ENCODE measurements at regions not wholly inside any gene's neighbourhood (a gene's known extent, or its start where the extent isn't known, plus 50 kb on each side); places are given as distances from the start of the nearest gene placed in this dataset.

- Histone ChIP-seq H3F3A (replicated peaks; ENCODE audit: insufficient read depth) (no peaks in the 10 kb centered on the region), H3K9me3 (no peaks in the 10 kb centered on the region), H3K9ac (no peak overlapping the region), H3K36me3 (replicated peaks in 1 of 2; ENCODE audit: control insufficient read depth in 1 of 2, insufficient read depth in 2 of 2, low read length in 1 of 2) (no peaks in the 10 kb centered on the region), H3K4me2 (no peak overlapping the region), H3K4me3 (ENCODE audit: low read depth in 2 of 2, low read length in 1 of 2) (no peak overlapping the region), H2AFZ (ENCODE audit: low read depth) (no peak overlapping the region), H3K4me1 (ENCODE audit: control insufficient read depth in 1 of 2, insufficient read depth in 2 of 2, low read depth in 1 of 2, low read length in 1 of 2) (no peaks in the 10 kb centered on the region), H4K20me1 (ENCODE audit: insufficient read depth) (no peaks in the 10 kb centered on the region), H3K9me2 (no peaks in the 10 kb centered on the region), H3K27ac (ENCODE audit: low read depth in 2 of 2, low read length in 1 of 2) (no peak overlapping the region), H3K79me2 (ENCODE audit: insufficient read depth) (no peaks in the 10 kb centered on the region), H3K27me3 (ENCODE audit: insufficient read depth) (peaks cover 46% of the 10 kb centered on the region)
- ChIA-PET POLR2A (no interaction called here), CTCF (no interaction called here)
- no peak for DNase-seq
- no peak for TF ChIP-seq USF2 (IDR thresholded peaks at IDR 0.05; ENCODE audit: borderline replicate concordance, low read depth, low read length)
- TF ChIP-seq IRF3 (IDR thresholded peaks at IDR 0.05; ENCODE audit: low read depth, low read length) = no peak
- no peak for TF ChIP-seq YY1 (IDR thresholded peaks at IDR 0.05; ENCODE audit: low read depth)
- TF ChIP-seq CTCF (IDR thresholded peaks at IDR 0.05) = no peak
- no peak for TF ChIP-seq ZBTB33 (IDR thresholded peaks at IDR 0.05; ENCODE audit: borderline replicate concordance, low read depth)
- TF ChIP-seq FOXM1 (IDR thresholded peaks at IDR 0.05; ENCODE audit: low read depth) = no peak
- TF ChIP-seq EP300 (IDR thresholded peaks at IDR 0.05; ENCODE audit: borderline replicate concordance in 1 of 2, low read depth in 1 of 2, low read length in 1 of 2) = no peak
- no peak for TF ChIP-seq POLR2AphosphoS5 (IDR thresholded peaks at IDR 0.05; ENCODE audit: low read depth, low read length)
- TF ChIP-seq CHD2 (IDR thresholded peaks at IDR 0.05; ENCODE audit: low read length, partially characterized antibody) = no peak
- TF ChIP-seq TEAD4 (IDR thresholded peaks at IDR 0.05; ENCODE audit: borderline replicate concordance, insufficient read depth) = no peak
- no peak for TF ChIP-seq GABPA (IDR thresholded peaks at IDR 0.05; ENCODE audit: low read depth)
- no peak for TF ChIP-seq ELF1 (IDR thresholded peaks at IDR 0.05)
- TF ChIP-seq FOSL2 (IDR thresholded peaks at IDR 0.05; ENCODE audit: borderline replicate concordance, low read depth) = no peak
- 32% methylated on average over 22 of the region's 22 CpGs for WGBS (ENCODE audit: low lambda C conversion rate)
Observed at GRCh38 chr20:63138855-63139341, 77.0 kb downstream of the YTHDF1 start.

All from SK-N-SH (cell line).